ENCODE measurements at regions not wholly inside any gene's neighbourhood (a gene's known extent, or its start where the extent isn't known, plus 50 kb on each side); places are given as distances from the start of the nearest gene placed in this dataset.

DNA sequence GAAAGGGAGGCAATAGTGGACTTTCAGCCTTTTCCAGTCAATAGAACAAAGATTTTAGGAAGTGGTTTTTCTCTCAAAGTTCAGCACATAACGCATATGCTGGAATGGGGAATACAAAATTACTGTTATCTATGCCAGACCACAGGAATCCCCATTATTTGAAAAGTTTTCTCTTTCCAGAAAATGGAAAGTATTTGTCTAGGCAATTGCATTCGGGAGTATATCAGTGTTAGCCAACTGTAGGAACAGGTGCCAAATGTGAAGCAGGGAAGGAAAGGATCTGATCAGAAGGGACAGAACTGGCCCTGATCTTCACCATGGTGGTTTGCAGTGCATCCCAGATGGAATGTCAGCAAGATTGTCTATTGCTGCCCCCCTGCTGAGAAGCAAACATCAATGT lies 213.6 kb downstream of the CPE start:
- H3K9me3 ChIP-seq (replicated peaks; ENCODE audit: low read length) = no peaks in the 10 kb centered on the region

DNA sequence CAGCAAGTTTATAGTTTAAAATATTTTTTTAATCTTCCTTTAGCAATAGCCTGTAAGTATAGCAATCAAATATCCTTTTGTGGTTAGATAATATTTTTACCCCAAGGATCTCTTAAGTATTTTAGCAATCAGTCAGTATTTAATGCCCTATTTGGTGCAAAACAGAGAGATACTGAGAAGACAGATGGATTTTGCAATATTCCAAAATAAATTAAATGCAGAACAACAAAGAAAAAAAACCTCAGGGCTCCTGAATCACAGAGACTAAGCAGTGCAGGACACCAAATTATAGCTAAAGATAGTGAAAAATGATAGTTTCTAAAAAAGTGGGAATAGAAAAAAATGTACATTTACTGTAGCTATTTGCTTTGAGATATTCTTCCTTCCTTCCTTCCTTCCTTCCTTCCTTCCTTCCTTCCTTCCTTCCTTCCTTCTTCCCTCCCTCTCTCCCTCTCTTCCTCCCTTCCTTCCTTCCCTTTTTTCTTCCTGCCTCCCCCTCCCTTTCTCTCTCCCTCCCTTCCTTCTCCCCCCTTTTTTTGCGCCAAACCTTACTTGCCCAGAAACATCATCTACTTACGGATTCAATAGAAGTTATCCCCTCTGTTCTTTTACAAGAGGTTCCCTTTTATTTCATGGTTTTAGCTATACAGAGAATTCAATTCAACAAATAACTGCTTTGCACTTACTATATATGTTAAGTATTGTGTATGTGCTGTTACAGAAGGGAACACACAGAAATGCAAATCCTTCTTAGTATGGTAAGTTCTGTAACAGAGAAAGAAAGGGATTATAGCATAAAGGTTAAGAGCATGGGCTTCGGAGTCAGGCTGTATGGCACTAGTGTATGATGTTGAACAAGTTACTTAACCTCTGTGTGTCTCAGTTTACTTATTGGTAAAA lies 219.0 kb downstream of the CPE start:
- H3K4me1 ChIP-seq (ENCODE audit: control insufficient read depth, insufficient read depth, low read length) = no peaks in the 10 kb centered on the region
- no peaks in the 10 kb centered on the region for H3K27me3 ChIP-seq (ENCODE audit: control insufficient read depth, insufficient read depth, low read length)
- H3K4me2 ChIP-seq (ENCODE audit: low read length) = no peak overlapping the region
- no peaks in the 10 kb centered on the region for H3K9me3 ChIP-seq (replicated peaks; ENCODE audit: low read length)
- H3K36me3 ChIP-seq (ENCODE audit: insufficient read depth, low read length) = no peaks in the 10 kb centered on the region
- no peak overlapping the region for H3K4me3 ChIP-seq (ENCODE audit: low read length)
- no peak overlapping the region for H3K9ac ChIP-seq (ENCODE audit: low read depth, low read length)

More for the DNA sequence above, 213.6 kb downstream of the CPE start:
- no peak overlapping the region for H3K9ac ChIP-seq (ENCODE audit: low read depth, low read length)
- H3K4me2 ChIP-seq (ENCODE audit: low read length) = no peak overlapping the region
- H3K27me3 ChIP-seq (ENCODE audit: control insufficient read depth, insufficient read depth, low read length) = no peaks in the 10 kb centered on the region
- H3K4me1 ChIP-seq (ENCODE audit: control insufficient read depth, insufficient read depth, low read length) = no peaks in the 10 kb centered on the region
- no peaks in the 10 kb centered on the region for H3K36me3 ChIP-seq (ENCODE audit: insufficient read depth, low read length)
- no peak overlapping the region for H3K4me3 ChIP-seq (ENCODE audit: low read length)

DNA sequence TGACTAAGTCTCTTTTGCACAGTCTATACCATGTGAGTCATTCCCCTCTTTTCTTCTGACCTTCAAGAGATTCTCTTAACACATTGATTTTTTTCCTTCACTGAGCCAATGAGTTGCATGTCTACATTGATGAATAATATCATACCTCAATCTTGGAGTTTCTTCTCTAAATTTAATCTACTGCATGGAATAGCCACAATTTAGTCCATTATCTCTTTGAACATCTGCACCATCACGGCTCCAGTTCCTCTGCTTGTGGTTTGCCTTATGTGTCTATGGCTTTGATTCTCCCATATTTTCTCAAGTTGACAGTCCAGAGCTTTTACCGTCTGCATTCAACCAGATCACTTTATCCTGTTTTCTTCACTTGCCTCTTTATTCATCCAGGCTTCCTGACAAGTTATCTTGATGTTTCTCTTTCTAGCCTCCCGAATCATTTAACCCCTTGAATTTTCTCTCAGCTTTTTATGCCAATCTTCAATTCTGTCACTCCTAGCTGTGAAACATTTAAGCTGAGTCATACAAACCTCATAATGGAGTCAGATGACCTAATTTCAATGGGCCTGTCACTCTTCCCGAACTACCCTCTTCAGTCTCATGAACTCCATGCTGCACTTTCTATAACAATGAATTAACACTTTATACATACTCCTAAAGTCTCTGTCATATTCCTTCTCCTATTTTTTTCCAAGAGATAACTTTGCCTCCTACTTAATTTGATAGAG lies 222.3 kb downstream of the CPE start:
- Histone ChIP-seq H3K36me3 (ENCODE audit: insufficient read depth, low read length) (no peaks in the 10 kb centered on the region), H3K27me3 (ENCODE audit: control insufficient read depth, insufficient read depth, low read length) (no peaks in the 10 kb centered on the region), H3K4me3 (ENCODE audit: low read length) (no peak overlapping the region), H3K4me1 (ENCODE audit: control insufficient read depth, insufficient read depth, low read length) (no peaks in the 10 kb centered on the region), H3K4me2 (ENCODE audit: low read length) (no peak overlapping the region), H3K9ac (ENCODE audit: low read depth, low read length) (no peak overlapping the region), H3K9me3 (replicated peaks; ENCODE audit: low read length) (no peaks in the 10 kb centered on the region)

DNA sequence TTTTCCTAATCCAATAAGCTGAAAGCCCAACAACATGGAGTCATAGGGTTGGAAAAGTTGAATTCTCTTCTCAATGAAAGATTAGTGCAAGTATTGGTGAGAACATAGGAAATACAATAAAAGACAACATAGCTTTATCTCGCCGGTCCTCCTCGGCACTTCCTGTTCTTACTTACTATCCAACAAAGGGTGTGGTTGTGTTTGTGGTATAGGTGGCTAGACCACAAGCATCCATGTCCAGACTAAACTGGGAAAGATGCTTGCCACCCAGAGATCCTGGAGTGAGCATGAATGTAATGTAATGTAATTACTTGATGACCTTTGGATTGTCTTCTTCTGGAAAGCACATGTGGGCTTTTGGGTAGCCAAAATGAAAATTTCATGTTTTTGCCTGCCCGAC lies 223.8 kb downstream of the CPE start:
- Histone ChIP-seq H3K9me3 (replicated peaks; ENCODE audit: low read length) (no peaks in the 10 kb centered on the region), H3K4me1 (ENCODE audit: control insufficient read depth, insufficient read depth, low read length) (no peaks in the 10 kb centered on the region), H3K4me2 (ENCODE audit: low read length) (no peak overlapping the region), H3K4me3 (ENCODE audit: low read length) (no peak overlapping the region), H3K36me3 (ENCODE audit: insufficient read depth, low read length) (no peaks in the 10 kb centered on the region), H3K9ac (ENCODE audit: low read depth, low read length) (no peak overlapping the region), H3K27me3 (ENCODE audit: control insufficient read depth, insufficient read depth, low read length) (no peaks in the 10 kb centered on the region)

DNA sequence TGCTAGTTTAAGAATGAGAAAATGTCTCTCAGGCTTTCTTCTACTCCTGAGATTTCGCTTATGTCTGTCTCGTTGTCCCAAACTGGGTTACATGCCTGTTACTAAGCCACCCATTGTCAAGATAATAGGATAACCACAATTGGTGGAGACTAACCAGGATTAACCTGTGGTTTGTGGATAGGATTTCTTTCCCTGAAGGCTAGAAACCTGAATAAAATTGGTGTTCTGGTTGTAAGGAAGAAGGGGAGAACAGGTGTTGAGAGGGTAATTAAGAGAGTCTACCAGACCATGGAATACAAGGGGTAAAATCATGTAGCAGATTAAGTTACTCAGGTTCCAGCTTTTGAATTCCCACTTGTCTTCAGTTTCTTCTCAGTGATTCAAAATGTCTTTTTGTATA lies 225.4 kb downstream of the CPE start:
- H3K4me2 ChIP-seq (ENCODE audit: low read length) = no peak overlapping the region
- no peaks in the 10 kb centered on the region for H3K36me3 ChIP-seq (ENCODE audit: insufficient read depth, low read length)
- H3K9ac ChIP-seq (ENCODE audit: low read depth, low read length) = no peak overlapping the region
- H3K9me3 ChIP-seq (replicated peaks; ENCODE audit: low read length) = no peaks in the 10 kb centered on the region
- no peaks in the 10 kb centered on the region for H3K27me3 ChIP-seq (ENCODE audit: control insufficient read depth, insufficient read depth, low read length)
- no peaks in the 10 kb centered on the region for H3K4me1 ChIP-seq (ENCODE audit: control insufficient read depth, insufficient read depth, low read length)
- H3K4me3 ChIP-seq (ENCODE audit: low read length) = no peak overlapping the region

DNA sequence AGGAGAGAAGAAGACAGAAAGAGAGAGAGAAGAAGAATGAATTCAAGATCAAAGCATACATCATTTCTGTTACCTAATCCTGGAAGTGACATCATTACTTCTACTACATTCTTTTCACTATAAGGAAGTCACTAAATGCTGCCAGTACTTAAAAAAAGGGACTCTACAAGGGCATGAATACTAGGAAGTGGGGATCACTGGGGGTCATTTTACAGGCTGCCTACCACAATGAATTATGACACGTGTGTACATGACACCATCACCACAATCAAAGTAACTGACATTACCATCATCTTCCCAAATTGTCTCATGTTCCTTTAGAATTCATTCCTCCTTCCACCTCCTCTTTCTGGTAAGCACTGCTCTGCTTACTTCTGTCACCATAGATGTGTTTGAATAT lies 227.0 kb downstream of the CPE start:
- H3K4me3 ChIP-seq (ENCODE audit: low read length) = no peak overlapping the region
- H3K4me2 ChIP-seq (ENCODE audit: low read length) = no peak overlapping the region
- H3K9ac ChIP-seq (ENCODE audit: low read depth, low read length) = no peak overlapping the region
- H3K9me3 ChIP-seq (replicated peaks; ENCODE audit: low read length) = no peaks in the 10 kb centered on the region
- H3K36me3 ChIP-seq (ENCODE audit: insufficient read depth, low read length) = no peaks in the 10 kb centered on the region
- H3K4me1 ChIP-seq (ENCODE audit: control insufficient read depth, insufficient read depth, low read length) = no peaks in the 10 kb centered on the region
- no peaks in the 10 kb centered on the region for H3K27me3 ChIP-seq (ENCODE audit: control insufficient read depth, insufficient read depth, low read length)

DNA sequence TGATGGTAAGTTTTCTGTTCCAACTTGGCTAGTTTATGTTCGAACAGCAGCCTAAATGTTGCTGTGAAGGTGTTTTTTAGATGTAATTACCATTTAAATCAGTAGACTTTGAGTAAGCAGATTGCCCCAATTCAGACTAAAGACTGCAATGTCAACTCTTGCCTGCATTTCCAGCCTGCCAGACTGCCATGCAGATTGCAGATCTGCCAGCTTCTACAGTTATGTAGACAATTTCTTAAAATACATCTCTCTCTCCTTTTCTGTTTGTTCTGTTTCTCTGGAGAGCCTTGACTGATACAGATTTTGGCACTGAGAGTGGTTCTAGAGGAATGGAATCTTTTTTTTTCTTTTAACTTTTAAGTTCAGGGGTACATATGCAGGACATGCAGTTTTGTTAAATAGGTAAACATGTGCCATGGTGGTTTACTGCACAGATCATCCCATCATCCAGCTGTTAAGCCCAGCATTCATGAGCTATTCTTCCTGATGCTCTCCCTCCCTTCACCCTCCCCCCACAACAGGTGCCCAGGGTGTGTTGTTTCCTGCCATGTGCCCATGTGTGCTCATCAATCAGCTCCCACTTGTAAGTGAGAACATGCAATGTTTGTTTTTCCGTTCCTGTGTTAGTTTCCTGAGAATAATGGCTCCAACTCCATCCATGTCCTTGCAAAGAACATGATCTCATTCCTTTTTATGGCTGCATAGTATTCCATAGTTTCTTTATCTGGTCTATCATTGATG lies 227.8 kb downstream of the CPE start:
- Histone ChIP-seq H3K4me2 (ENCODE audit: low read length) (no peak overlapping the region), H3K9ac (ENCODE audit: low read depth, low read length) (no peak overlapping the region), H3K4me3 (ENCODE audit: low read length) (no peak overlapping the region), H3K9me3 (replicated peaks; ENCODE audit: low read length) (no peaks in the 10 kb centered on the region), H3K4me1 (ENCODE audit: control insufficient read depth, insufficient read depth, low read length) (no peaks in the 10 kb centered on the region), H3K27me3 (ENCODE audit: control insufficient read depth, insufficient read depth, low read length) (no peaks in the 10 kb centered on the region), H3K36me3 (ENCODE audit: insufficient read depth, low read length) (no peaks in the 10 kb centered on the region)

DNA sequence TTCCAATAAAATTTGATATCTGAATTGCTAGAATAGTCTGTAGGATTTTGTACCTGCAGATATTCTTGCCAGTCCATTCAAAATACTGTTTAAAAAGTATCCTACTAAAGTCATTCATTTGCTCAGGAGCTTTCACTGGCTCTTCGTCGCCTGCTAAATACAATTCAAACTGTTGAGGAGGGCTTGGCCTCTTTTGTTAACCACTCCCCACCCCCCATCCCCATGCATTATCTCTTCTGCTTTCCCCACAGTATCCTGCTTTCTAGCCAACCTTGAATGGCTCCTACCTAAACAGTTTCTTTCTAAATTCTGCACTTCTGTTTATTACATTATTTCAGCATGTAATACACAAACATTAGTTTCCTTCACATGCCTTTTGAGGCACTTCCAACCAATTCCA lies 230.8 kb downstream of the CPE start:
- no peak overlapping the region for H3K9ac ChIP-seq (ENCODE audit: low read depth, low read length)
- H3K4me3 ChIP-seq (ENCODE audit: low read length) = no peak overlapping the region
- H3K36me3 ChIP-seq (ENCODE audit: insufficient read depth, low read length) = no peaks in the 10 kb centered on the region
- no peaks in the 10 kb centered on the region for H3K27me3 ChIP-seq (ENCODE audit: control insufficient read depth, insufficient read depth, low read length)
- no peaks in the 10 kb centered on the region for H3K9me3 ChIP-seq (replicated peaks; ENCODE audit: low read length)
- H3K4me1 ChIP-seq (ENCODE audit: control insufficient read depth, insufficient read depth, low read length) = no peaks in the 10 kb centered on the region
- no peak overlapping the region for H3K4me2 ChIP-seq (ENCODE audit: low read length)

DNA sequence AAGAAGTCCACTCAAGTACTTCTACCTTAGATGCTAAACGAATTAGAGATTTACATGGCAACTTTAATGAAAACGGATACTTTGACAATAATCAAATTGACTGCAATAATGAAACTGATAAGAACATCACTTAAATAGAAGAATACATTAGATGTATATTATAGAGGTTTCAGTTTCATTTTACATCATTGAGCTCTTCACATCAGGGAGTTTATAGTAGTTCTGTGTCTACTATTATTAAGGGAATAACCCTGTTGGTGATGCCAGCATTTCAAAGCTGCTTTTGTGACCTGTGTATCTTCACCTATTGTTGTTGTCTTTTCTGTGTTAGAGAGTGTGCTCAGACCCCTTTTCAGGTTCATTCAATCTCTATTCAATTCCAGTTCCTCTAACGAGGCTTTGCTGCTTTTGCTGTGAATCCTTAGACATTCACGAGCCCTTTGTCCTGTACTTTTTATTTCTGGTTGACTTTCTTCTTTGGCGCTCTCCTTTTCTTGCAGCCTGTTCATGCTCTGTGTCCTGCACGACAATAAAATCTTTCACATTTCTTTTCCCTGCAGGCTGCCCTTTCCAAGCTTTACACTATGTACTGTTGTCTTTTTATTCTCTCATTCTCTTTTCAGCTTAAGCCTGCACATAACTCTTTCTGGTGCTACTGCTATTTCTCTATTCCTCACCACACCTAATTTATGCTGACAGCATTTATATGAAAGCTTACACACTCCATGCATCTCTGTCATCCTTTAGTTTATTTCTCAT lies 232.1 kb downstream of the CPE start:
- no peaks in the 10 kb centered on the region for H3K4me1 ChIP-seq (ENCODE audit: control insufficient read depth, insufficient read depth, low read length)
- H3K4me3 ChIP-seq (ENCODE audit: low read length) = no peak overlapping the region
- H3K4me2 ChIP-seq (ENCODE audit: low read length) = no peak overlapping the region
- no peak overlapping the region for H3K9ac ChIP-seq (ENCODE audit: low read depth, low read length)
- H3K36me3 ChIP-seq (ENCODE audit: insufficient read depth, low read length) = no peaks in the 10 kb centered on the region
- no peaks in the 10 kb centered on the region for H3K9me3 ChIP-seq (replicated peaks; ENCODE audit: low read length)
- no peaks in the 10 kb centered on the region for H3K27me3 ChIP-seq (ENCODE audit: control insufficient read depth, insufficient read depth, low read length)

DNA sequence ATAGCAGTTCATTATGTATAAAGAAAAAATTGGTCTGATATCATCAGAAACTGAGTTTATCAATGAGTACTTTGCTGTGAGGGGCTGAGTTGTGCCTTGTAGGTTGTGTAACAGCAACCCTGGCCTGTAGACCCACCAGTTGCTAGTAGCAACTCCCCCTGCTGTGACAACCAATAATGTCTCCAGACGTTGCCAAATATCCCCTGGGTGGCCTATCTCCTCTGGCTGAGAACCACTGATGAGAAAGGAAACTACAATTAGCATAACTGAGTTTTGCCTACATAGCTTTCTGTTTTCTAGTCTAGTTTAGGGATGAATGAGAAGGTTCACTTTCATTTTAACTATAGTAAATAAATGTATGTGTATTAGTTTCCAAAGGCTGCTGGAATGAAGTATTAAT lies 234.1 kb downstream of the CPE start:
- Histone ChIP-seq H3K9ac (ENCODE audit: low read depth, low read length) (no peak overlapping the region), H3K36me3 (ENCODE audit: insufficient read depth, low read length) (no peaks in the 10 kb centered on the region), H3K4me1 (ENCODE audit: control insufficient read depth, insufficient read depth, low read length) (no peaks in the 10 kb centered on the region), H3K4me2 (ENCODE audit: low read length) (no peak overlapping the region), H3K9me3 (replicated peaks; ENCODE audit: low read length) (no peaks in the 10 kb centered on the region), H3K4me3 (ENCODE audit: low read length) (no peak overlapping the region), H3K27me3 (ENCODE audit: control insufficient read depth, insufficient read depth, low read length) (no peaks in the 10 kb centered on the region)

DNA sequence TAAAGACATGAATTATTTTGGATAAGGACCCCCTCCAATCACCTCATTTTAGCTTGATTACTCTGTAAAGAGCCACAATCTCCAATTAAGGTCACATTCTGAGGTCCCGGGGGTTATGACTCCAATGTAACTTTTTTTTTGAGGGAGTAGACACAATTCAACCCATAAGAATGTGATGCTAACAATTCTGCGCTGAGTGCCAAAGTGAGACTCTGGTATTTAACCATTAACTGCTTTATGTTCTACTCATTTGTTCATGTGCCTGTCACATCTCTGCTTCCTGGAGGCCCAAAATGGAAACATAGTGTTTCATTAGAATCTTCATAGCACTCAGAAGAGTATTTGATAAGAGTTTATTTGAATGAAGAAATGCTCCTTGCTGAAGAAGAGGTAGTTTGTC lies 234.8 kb downstream of the CPE start:
- Histone ChIP-seq H3K4me2 (ENCODE audit: low read length) (no peak overlapping the region), H3K27me3 (ENCODE audit: control insufficient read depth, insufficient read depth, low read length) (no peaks in the 10 kb centered on the region), H3K4me1 (ENCODE audit: control insufficient read depth, insufficient read depth, low read length) (no peaks in the 10 kb centered on the region), H3K36me3 (ENCODE audit: insufficient read depth, low read length) (no peaks in the 10 kb centered on the region), H3K4me3 (ENCODE audit: low read length) (no peak overlapping the region), H3K9ac (ENCODE audit: low read depth, low read length) (no peak overlapping the region), H3K9me3 (replicated peaks; ENCODE audit: low read length) (no peaks in the 10 kb centered on the region)
